Spleen (tissue), 7 donors: ENCODE measurements at regions not wholly inside any gene's neighbourhood (a gene's known extent, or its start where the extent isn't known, plus 50 kb on each side); places are given as distances from the start of the nearest gene placed in this dataset.

Source experiments
- CTCF ChIP-seq, 11 experiments: fragments of 200-600 bp in 7 of 11; fragments of 450-650 bp in 4 of 11; sonication (generic) in 4 of 11; IDR thresholded peaks in 8 of 11; conservative IDR thresholded peaks in 3 of 11; 1 replicate in 7 of 11; 2 replicates in 4 of 11; pipeline versions ENCODE4 v1.4.0 to v1.8.0; 2016 to 2021; ENCODE audit warnings: antibody characterized with exemption in 11 of 11, inconsistent platforms in 4 of 11, mild to moderate bottlenecking in 1 of 11
- POLR2A ChIP-seq, 3 donors: fragments of 450-650 bp; IDR thresholded peaks; one replicate each; pipeline ENCODE4 v1.5.1; 2017; ENCODE audit warnings: antibody characterized with exemption in 3 of 3, mild to moderate bottlenecking in 1 of 3
- POLR2AphosphoS5 ChIP-seq, 3 donors: sonication (generic); formaldehyde crosslinking; IDR thresholded peaks; one replicate each; pipeline ENCODE4 v1.5.1; 2017; ENCODE audit warnings: antibody characterized with exemption in 3 of 3
- donor health status: DM: no; HTN: no; CAD: no; lungs with moderate emphysema.
- donor health status: DM: no; HTN: no; CAD: no.
- donor health status: DM: no; HTN: no; CAD: no.

- no peak for TF ChIP-seq CTCF (IDR thresholded peaks at IDR 0.05 in 8 of 11, conservative IDR thresholded peaks at IDR 0.05 in 3 of 11)
- TF ChIP-seq POLR2A (IDR thresholded peaks at IDR 0.05), result no peak
- TF ChIP-seq POLR2AphosphoS5 (IDR thresholded peaks at IDR 0.05), result no peak
These were observed 1182.8 kb downstream of the FLRT2 start for GRCh38 chr14:86712727-86713126.
